ENCODE measurements at regions not wholly inside any gene's neighbourhood (a gene's known extent, or its start where the extent isn't known, plus 50 kb on each side); places are given as distances from the start of the nearest gene placed in this dataset.

GRCh38 chr1:178648151-178648550 is 76.9 kb upstream of the RALGPS2 start (continued):
- TF ChIP-seq CTCF (conservative IDR thresholded peaks at IDR 0.05; ENCODE audit: low read depth in 2 of 2): no peak
- no peak for TF ChIP-seq REST (IDR thresholded peaks at IDR 0.05; ENCODE audit: unreplicated experiment)
- TF ChIP-seq ETS1 (IDR thresholded peaks at IDR 0.05): no peak
- TF ChIP-seq ZNF331 (CRISPR knock-in tag; IDR thresholded peaks at IDR 0.05; ENCODE audit: low read depth): no peak
- no peak for TF ChIP-seq POLR2AphosphoS5 (IDR thresholded peaks at IDR 0.05; ENCODE audit: low read depth)
- TF ChIP-seq ZNF114 (CRISPR knock-in tag; IDR thresholded peaks at IDR 0.05): no peak
- no peak for TF ChIP-seq EZH2 (IDR thresholded peaks at IDR 0.05; ENCODE audit: low read depth, unreplicated experiment)
- TF ChIP-seq CREB1 (CRISPR knock-in tag; IDR thresholded peaks at IDR 0.05; ENCODE audit: low read depth): no peak

- H3K9me2 ChIP-seq (ENCODE audit: insufficient read depth): no peaks in the 10 kb centered on the region
- H3K9me3 Mint-ChIP-seq: no peaks in the 10 kb centered on the region
- H3K4me3 ChIP-seq: no peak overlapping the region
- H3K27me3 Mint-ChIP-seq (ENCODE audit: insufficient read depth, low read depth, poor library complexity): peaks cover 4% of the 10 kb centered on the region
- H4K20me1 ChIP-seq (replicated peaks; ENCODE audit: insufficient read depth): no peaks in the 10 kb centered on the region
- H3K36me3 ChIP-seq (ENCODE audit: insufficient read depth): no peaks in the 10 kb centered on the region
- peaks cover 8% of the 10 kb centered on the region; the same call in 1 of the 2 replicates for H3K4me1 ChIP-seq (ENCODE audit: insufficient read depth)
- no peak overlapping the region for H3K27ac Mint-ChIP-seq
- no peaks in the 10 kb centered on the region for H3K79me2 ChIP-seq (replicated peaks; ENCODE audit: insufficient read depth)
- ATAC-seq (no peak), DNase-seq (ENCODE audit: low spot score) (no peak)
- no peak overlapping the region for H2AFZ ChIP-seq
- no peaks in the 10 kb centered on the region for H3K27me3 ChIP-seq (ENCODE audit: insufficient read depth)
- no peak overlapping the region for H3K4me3 Mint-ChIP-seq
- H3K4me2 ChIP-seq: no peak overlapping the region
- H3K36me3 Mint-ChIP-seq (ENCODE audit: low read depth): no peaks in the 10 kb centered on the region
- H3F3A ChIP-seq (replicated peaks; ENCODE audit: low read depth): no peaks in the 10 kb centered on the region
- H3K4me1 Mint-ChIP-seq: peaks cover 12% of the 10 kb centered on the region
- H3K27ac ChIP-seq (ENCODE audit: low read depth): no peak overlapping the region
- TF ChIP-seq ETS1 (IDR thresholded peaks at IDR 0.05): no peak
- TF ChIP-seq POLR2AphosphoS5 (IDR thresholded peaks at IDR 0.05; ENCODE audit: low read depth): no peak
- no peak for TF ChIP-seq JUNB (IDR thresholded peaks at IDR 0.05; ENCODE audit: unreplicated experiment)
- TF ChIP-seq EZH2phosphoT487 (IDR thresholded peaks at IDR 0.05; ENCODE audit: unreplicated experiment): no peak
- no peak for TF ChIP-seq ZNF114 (CRISPR knock-in tag; IDR thresholded peaks at IDR 0.05)
- TF ChIP-seq NANOG (IDR thresholded peaks at IDR 0.05; ENCODE audit: borderline replicate concordance): no peak
- no peak for TF ChIP-seq CTCF (conservative IDR thresholded peaks at IDR 0.05; ENCODE audit: low read depth in 2 of 2)
- TF ChIP-seq STAT1 (IDR thresholded peaks at IDR 0.05; ENCODE audit: unreplicated experiment): no peak
- TF ChIP-seq REST (IDR thresholded peaks at IDR 0.05; ENCODE audit: unreplicated experiment): no peak
- TF ChIP-seq CREB1 (CRISPR knock-in tag; IDR thresholded peaks at IDR 0.05; ENCODE audit: low read depth): no peak
- no peak for TF ChIP-seq ZNF331 (CRISPR knock-in tag; IDR thresholded peaks at IDR 0.05; ENCODE audit: low read depth)
Measured at GRCh38 chr1:178649582-178650350, 75.3 kb upstream of the RALGPS2 start.
